SK-N-SH treated with all-trans-retinoic acid at 6 μM for 48 hours (cell line): ENCODE measurements at regions not wholly inside any gene's neighbourhood (a gene's known extent, or its start where the extent isn't known, plus 50 kb on each side); places are given as distances from the start of the nearest gene placed in this dataset.

Experiments
- ARNTL ChIP-seq: fragments of 450-650 bp; formaldehyde crosslinking; IDR thresholded peaks from 2 replicates; pipeline ENCODE4 v1.5.0; 2020; ENCODE audit warnings: low read depth, mild to moderate bottlenecking, moderate library complexity, borderline replicate concordance
- BACH2 ChIP-seq: fragments of 250-450 bp; sonication (Bioruptor Pico); IDR thresholded peaks from 2 replicates; pipeline ENCODE4 v1.9.0; 2021; ENCODE audit warnings: mild to moderate bottlenecking, borderline replicate concordance
- GLIS3 ChIP-seq: fragments of 250-450 bp; sonication (Bioruptor Pico); IDR thresholded peaks from 2 replicates; pipeline ENCODE4 v1.5.0; 2020; ENCODE audit warnings: mild to moderate bottlenecking, moderate library complexity
- PPARA ChIP-seq: fragments of 250-450 bp; sonication (Bioruptor Pico); IDR thresholded peaks from 2 replicates; pipeline ENCODE4 v1.5.0; 2020; ENCODE audit warnings: mild to moderate bottlenecking, borderline replicate concordance
- SNAI2 ChIP-seq: fragments of 250-450 bp; sonication (Bioruptor Pico); IDR thresholded peaks from 2 replicates; pipeline ENCODE4 v1.5.0; 2020; ENCODE audit warnings: mild to moderate bottlenecking, moderate library complexity
- ZC3H10 ChIP-seq: fragments of 250-450 bp; sonication (Bioruptor Pico); IDR thresholded peaks from 2 replicates; pipeline ENCODE4 v1.5.1; 2021; ENCODE audit warnings: mild to moderate bottlenecking, moderate library complexity
- TF ChIP-seq, protein P1 (sequence below): fragments of 250-450 bp; sonication (Bioruptor Pico); IDR thresholded peaks from 2 replicates; pipeline ENCODE4 v1.8.0; 2020; ENCODE audit warnings: mild to moderate bottlenecking, moderate library complexity, borderline replicate concordance

GRCh38 chr14:96639550-96639949 lies 137.4 kb downstream of the PAPOLA start:
- TF ChIP-seq ARNTL (no peak), SNAI2 (CRISPR knock-in tag) (no peak), BACH2 (CRISPR knock-in tag) (no peak), ZC3H10 (CRISPR knock-in tag) (no peak), GLIS3 (CRISPR knock-in tag) (no peak), PPARA (no peak)
- TF ChIP-seq, protein P1, sequence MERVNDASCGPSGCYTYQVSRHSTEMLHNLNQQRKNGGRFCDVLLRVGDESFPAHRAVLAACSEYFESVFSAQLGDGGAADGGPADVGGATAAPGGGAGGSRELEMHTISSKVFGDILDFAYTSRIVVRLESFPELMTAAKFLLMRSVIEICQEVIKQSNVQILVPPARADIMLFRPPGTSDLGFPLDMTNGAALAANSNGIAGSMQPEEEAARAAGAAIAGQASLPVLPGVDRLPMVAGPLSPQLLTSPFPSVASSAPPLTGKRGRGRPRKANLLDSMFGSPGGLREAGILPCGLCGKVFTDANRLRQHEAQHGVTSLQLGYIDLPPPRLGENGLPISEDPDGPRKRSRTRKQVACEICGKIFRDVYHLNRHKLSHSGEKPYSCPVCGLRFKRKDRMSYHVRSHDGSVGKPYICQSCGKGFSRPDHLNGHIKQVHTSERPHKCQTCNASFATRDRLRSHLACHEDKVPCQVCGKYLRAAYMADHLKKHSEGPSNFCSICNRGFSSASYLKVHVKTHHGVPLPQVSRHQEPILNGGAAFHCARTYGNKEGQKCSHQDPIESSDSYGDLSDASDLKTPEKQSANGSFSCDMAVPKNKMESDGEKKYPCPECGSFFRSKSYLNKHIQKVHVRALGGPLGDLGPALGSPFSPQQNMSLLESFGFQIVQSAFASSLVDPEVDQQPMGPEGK (CRISPR knock-in tag): no peak
